Loucy (cell line): ENCODE measurements at regions not wholly inside any gene's neighbourhood (a gene's known extent, or its start where the extent isn't known, plus 50 kb on each side); places are given as distances from the start of the nearest gene placed in this dataset.

Experiments used
- CTCF ChIP-seq: fragments of 200-600 bp; sonication (generic); conservative IDR thresholded peaks from 2 replicates; pipeline ENCODE4 v1.5.1; 2014; ENCODE audit warnings: mild to moderate bottlenecking, antibody characterized with exemption, low read length
- EZH2phosphoT487 ChIP-seq: fragments of 200-600 bp; IDR thresholded peaks from 2 replicates; pipeline ENCODE4 v1.6.1; 2018; ENCODE audit warnings: antibody characterized with exemption, mild to moderate bottlenecking, moderate library complexity, borderline replicate concordance

GRCh38 chr5:106727071-106727470 is 943.7 kb downstream of the EFNA5 start:
- TF ChIP-seq CTCF (no peak), EZH2phosphoT487 (no peak)
